Suprapubic skin (tissue), 4 donors: ENCODE measurements at regions not wholly inside any gene's neighbourhood (a gene's known extent, or its start where the extent isn't known, plus 50 kb on each side); places are given as distances from the start of the nearest gene placed in this dataset.

Experiments used
- EP300 ChIP-seq: sonication (generic); formaldehyde crosslinking; IDR thresholded peaks from one replicate; pipeline ENCODE4 v1.6.1; 2017; ENCODE audit warnings: antibody characterized with exemption
- POLR2A ChIP-seq, 2 donors: fragments of 450-650 bp; IDR thresholded peaks; one replicate each; pipeline ENCODE4 v1.6.1; 2017; ENCODE audit warnings: antibody characterized with exemption in 2 of 2, mild to moderate bottlenecking in 2 of 2, moderate library complexity in 2 of 2
- POLR2AphosphoS5 ChIP-seq, 3 donors: sonication (generic); formaldehyde crosslinking; IDR thresholded peaks; one replicate each; pipeline ENCODE4 v1.6.1; 2017; ENCODE audit warnings: antibody characterized with exemption in 3 of 3
- TF ChIP-seq, protein P1 (sequence below), 2 donors: fragments of 200-600 bp in 1 of 2; fragments of 450-650 bp in 1 of 2; sonication (generic) in 1 of 2; IDR thresholded peaks; one replicate each; pipeline ENCODE4 v1.5.1; 2016 to 2019; ENCODE audit warnings: antibody characterized with exemption in 2 of 2, mild to moderate bottlenecking in 1 of 2, moderate library complexity in 1 of 2

- TF ChIP-seq POLR2AphosphoS5 (IDR thresholded peaks at IDR 0.05) (no peak), POLR2A (IDR thresholded peaks at IDR 0.05) (no peak), EP300 (no peak)
- TF ChIP-seq, protein P1, sequence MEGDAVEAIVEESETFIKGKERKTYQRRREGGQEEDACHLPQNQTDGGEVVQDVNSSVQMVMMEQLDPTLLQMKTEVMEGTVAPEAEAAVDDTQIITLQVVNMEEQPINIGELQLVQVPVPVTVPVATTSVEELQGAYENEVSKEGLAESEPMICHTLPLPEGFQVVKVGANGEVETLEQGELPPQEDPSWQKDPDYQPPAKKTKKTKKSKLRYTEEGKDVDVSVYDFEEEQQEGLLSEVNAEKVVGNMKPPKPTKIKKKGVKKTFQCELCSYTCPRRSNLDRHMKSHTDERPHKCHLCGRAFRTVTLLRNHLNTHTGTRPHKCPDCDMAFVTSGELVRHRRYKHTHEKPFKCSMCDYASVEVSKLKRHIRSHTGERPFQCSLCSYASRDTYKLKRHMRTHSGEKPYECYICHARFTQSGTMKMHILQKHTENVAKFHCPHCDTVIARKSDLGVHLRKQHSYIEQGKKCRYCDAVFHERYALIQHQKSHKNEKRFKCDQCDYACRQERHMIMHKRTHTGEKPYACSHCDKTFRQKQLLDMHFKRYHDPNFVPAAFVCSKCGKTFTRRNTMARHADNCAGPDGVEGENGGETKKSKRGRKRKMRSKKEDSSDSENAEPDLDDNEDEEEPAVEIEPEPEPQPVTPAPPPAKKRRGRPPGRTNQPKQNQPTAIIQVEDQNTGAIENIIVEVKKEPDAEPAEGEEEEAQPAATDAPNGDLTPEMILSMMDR (IDR thresholded peaks at IDR 0.05), result no peak
Observed at GRCh38 chr22:47409539-47410275, 647.3 kb downstream of the TBC1D22A start.
